Suprapubic skin (tissue), 3 donors: ENCODE measurements at regions not wholly inside any gene's neighbourhood (a gene's known extent, or its start where the extent isn't known, plus 50 kb on each side); places are given as distances from the start of the nearest gene placed in this dataset.

ENCODE experiments used
- CTCF ChIP-seq, 2 donors: fragments of 200-600 bp in 1 of 2; fragments of 450-650 bp in 1 of 2; sonication (generic) in 1 of 2; IDR thresholded peaks; one replicate each; pipeline ENCODE4 v1.5.1; 2016 to 2019; ENCODE audit warnings: antibody characterized with exemption in 2 of 2, mild to moderate bottlenecking in 1 of 2, moderate library complexity in 1 of 2
- POLR2AphosphoS5 ChIP-seq, 3 donors: sonication (generic); formaldehyde crosslinking; IDR thresholded peaks; one replicate each; pipeline ENCODE4 v1.6.1; 2017; ENCODE audit warnings: antibody characterized with exemption in 3 of 3

DNA sequence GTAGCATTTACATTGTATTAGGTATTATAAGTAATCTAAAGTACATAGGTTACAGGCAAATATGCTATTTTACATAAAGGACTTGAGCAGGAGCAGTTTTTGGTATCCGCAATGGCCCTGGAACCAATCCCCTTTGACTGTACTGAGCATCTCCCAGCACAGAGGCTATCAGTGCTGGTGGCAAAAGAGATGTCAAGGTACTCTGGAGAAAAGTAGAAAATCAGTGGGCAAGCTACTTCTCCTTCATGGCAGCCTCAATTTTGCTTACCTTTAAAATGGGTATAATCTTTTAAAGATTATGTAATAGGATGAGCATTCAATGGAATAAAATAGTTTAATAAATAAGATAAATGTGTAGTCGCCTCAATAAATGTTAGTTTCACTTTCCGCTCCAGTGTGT lies 56.7 kb upstream of the LMCD1 start:
- TF ChIP-seq CTCF (IDR thresholded peaks at IDR 0.05), result no peak
- no peak for TF ChIP-seq POLR2AphosphoS5 (IDR thresholded peaks at IDR 0.05)
